ENCODE measurements at regions not wholly inside any gene's neighbourhood (a gene's known extent, or its start where the extent isn't known, plus 50 kb on each side); places are given as distances from the start of the nearest gene placed in this dataset.

DNA sequence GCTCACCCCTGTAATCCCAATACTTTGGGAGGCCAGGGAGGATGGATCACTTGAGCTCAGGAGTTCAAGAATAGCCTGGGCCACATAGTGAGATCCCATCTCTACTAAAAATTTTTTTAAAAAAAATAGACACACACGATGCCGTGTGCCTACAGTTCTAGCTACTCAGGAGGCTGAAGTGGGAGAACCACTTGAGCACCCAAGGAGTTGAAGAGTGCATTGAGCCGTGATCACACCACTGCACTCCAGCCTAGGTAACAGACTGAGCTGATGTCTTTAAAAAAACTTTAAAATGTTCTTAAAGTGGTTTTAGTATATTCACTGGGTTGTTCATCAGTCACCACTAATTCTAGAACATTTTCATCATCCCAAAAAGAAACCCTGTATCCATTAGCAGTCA is 51.9 kb upstream of the RNF38 start:
- TF ChIP-seq EZH2phosphoT487 (IDR thresholded peaks at IDR 0.05; ENCODE audit: borderline replicate concordance), result no peak
- TF ChIP-seq, protein P1, sequence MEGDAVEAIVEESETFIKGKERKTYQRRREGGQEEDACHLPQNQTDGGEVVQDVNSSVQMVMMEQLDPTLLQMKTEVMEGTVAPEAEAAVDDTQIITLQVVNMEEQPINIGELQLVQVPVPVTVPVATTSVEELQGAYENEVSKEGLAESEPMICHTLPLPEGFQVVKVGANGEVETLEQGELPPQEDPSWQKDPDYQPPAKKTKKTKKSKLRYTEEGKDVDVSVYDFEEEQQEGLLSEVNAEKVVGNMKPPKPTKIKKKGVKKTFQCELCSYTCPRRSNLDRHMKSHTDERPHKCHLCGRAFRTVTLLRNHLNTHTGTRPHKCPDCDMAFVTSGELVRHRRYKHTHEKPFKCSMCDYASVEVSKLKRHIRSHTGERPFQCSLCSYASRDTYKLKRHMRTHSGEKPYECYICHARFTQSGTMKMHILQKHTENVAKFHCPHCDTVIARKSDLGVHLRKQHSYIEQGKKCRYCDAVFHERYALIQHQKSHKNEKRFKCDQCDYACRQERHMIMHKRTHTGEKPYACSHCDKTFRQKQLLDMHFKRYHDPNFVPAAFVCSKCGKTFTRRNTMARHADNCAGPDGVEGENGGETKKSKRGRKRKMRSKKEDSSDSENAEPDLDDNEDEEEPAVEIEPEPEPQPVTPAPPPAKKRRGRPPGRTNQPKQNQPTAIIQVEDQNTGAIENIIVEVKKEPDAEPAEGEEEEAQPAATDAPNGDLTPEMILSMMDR (conservative IDR thresholded peaks at IDR 0.05; ENCODE audit: low read length), result no peak
